GM23338 (cell line): ENCODE measurements at regions not wholly inside any gene's neighbourhood (a gene's known extent, or its start where the extent isn't known, plus 50 kb on each side); places are given as distances from the start of the nearest gene placed in this dataset.

ENCODE experiments used
- CTCF ChIP-seq, 2 experiments: fragments of 200-600 bp in 1 of 2; sonication (generic) in 1 of 2; conservative IDR thresholded peaks; 2 replicates each; pipeline versions ENCODE4 v1.5.1 to v1.6.1; 2016 to 2017; ENCODE audit warnings: antibody characterized with exemption in 2 of 2, low read depth in 2 of 2, mild to moderate bottlenecking in 2 of 2, moderate library complexity in 1 of 2
- EZH2 ChIP-seq: fragments of 200-600 bp; sonication (generic); IDR thresholded peaks from one replicate; pipeline ENCODE4 v1.8.0; 2017; ENCODE audit warnings: antibody characterized with exemption, mild to moderate bottlenecking, low read depth; ENCODE audit not compliant: unreplicated experiment
- EZH2phosphoT487 ChIP-seq: fragments of 200-600 bp; sonication (generic); IDR thresholded peaks from one replicate; pipeline ENCODE4 v1.8.1; 2018; ENCODE audit warnings: antibody characterized with exemption; ENCODE audit not compliant: unreplicated experiment
- POLR2AphosphoS5 ChIP-seq: IDR thresholded peaks from 2 replicates; pipeline ENCODE4 v1.6.1; 2016; ENCODE audit warnings: antibody characterized with exemption, low read depth

GRCh38 chr1:81326212-81326611 is 474.5 kb upstream of the ADGRL2 start:
- TF ChIP-seq CTCF (conservative IDR thresholded peaks at IDR 0.05; ENCODE audit: low read depth in 2 of 2) = no peak
- no peak for TF ChIP-seq EZH2
- TF ChIP-seq POLR2AphosphoS5 = no peak
- no peak for TF ChIP-seq EZH2phosphoT487
